GM21381 (cell line): ENCODE measurements at regions not wholly inside any gene's neighbourhood (a gene's known extent, or its start where the extent isn't known, plus 50 kb on each side); places are given as distances from the start of the nearest gene placed in this dataset.

Experiments
- ATAC-seq: cut with Tn5 transposase; IDR thresholded peaks from one replicate; pipeline ENCODE4 v1.9.1; 2021; ENCODE audit warnings: mild to moderate bottlenecking, moderate library complexity; ENCODE audit not compliant: unreplicated experiment

- ATAC-seq = no peak
Observed at GRCh38 chr22:48530666-48531065, 1297.0 kb downstream of the BRD1 start.

GRCh38 chr22:48528221-48528915 is 1299.3 kb downstream of the BRD1 start:
- ATAC-seq = no peak

DNA sequence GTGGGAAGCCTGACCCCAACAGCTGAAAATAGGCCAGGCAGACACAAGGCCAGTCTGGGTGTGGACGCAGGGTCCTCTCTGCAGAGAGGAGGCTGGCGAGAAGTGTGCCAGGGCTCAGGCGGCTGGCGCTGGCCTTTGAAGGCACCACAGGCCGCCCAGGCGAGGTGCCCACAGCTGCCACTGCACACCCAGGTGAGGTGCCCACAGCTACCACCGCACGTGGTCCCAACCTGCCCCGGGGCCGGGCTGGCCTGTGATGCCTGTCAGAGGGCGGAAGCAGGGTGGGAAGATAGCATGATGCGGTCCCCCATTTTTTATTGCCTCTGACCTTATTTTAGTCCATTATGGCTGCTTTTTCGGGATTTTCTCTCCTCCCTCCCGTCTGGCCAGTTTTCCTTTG is 1303.9 kb downstream of the BRD1 start:
- no peak for ATAC-seq

GRCh38 chr22:48523091-48523490 is 1304.6 kb downstream of the BRD1 start:
- ATAC-seq = no peak

GRCh38 chr22:48522271-48522670 is 1305.4 kb downstream of the BRD1 start:
- no peak for ATAC-seq

DNA sequence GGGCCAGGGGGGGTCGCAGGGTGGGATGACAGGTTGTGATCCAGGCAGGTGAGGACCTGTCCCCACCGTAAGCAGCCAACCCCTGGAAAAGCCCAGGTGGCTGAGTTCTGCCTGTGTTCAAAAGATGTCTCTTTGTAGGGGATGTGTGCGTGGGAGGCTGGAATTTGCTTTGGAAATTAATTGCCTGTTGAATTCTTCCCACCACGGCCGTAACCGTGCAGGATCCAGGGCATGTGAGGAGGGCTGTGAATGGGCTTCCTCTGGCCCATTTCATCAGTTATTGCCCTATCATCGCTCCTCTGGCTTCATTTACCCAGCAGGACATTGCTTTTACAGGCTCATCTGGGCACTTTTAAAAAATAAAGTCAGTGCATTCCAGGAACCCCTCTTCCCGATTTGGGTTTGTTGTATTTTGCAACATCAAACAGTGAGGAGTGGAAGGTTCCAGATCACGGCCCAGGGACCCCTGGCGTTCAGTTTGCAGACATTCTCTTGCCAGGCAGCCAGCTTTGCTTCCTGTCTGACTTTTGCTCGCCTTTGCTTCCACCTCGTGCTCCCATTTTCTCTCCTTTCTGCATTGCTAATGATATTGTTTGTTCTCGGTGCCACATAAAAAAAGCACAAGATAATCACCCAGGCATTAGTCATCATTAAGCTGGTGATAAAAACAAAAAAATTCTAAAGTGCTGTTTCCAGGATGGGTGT is 1306.6 kb downstream of the BRD1 start:
- no peak for ATAC-seq

DNA sequence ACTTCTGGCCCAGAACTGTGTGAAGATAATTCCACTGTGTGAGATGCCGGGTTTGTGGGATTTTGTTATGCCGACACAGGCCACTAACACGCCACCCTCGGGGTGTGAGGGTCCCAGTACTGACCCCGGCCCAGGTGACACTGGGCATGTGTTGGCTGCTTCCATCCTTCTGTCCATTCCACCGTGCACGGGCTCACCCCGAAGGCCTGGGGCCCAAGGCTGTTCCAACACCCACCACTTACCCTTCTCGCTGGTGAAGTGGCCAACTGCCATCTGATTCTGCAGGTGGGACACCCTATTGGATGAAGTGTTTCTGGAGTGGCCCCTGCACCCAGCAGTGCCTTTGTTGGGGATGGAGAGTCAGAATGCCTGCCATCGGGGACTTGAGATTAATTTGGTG is 1307.5 kb downstream of the BRD1 start:
- no peak for ATAC-seq

DNA sequence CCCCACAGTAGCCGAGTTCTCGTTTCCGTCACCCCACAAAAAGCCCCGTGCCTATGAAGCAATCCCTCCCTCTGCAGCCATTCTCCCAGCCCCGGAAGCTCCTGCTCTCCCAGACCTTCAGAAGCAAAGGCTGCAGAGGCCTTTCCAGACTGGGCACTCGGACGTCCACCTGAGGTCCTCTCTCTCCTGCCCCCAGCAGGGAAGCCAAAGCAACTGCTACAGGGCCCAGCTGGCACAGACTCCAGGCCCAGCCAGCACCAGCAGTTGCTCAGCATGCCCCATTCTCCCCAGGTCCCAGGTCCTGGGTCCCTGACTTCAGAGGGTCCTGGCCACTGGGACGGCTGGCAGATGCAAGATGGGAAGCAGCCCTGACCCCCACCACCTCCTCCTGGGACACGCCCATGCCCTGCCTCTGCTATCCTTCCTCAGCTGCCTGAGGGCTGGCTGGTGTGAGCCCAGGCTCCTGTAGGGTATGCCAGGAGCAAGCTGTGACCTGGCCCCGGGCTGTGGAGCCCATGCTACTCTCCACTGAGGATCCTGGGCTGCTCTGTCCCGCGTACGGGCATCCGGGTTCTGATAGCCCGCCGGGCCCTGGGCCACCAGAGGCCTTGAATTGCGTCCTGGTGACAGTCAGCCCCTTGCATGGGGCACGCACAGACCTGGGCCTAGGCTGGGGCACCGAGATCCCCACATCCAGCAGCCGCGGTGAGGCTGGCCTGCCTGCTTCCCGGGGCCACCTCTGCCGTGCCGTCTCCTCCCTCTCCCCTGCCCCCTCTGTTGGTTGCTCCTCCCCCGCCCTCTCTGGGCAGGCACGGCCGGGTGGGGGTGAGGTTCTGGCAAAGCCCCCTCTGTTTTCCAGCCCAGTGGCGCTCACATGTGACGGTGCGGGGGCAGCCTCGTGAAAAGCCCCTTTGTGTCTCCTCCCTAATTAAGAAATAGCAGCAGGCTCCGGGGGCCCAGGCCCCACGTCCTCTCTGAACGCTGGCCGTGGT is 1310.3 kb downstream of the BRD1 start:
- no peak for ATAC-seq

DNA sequence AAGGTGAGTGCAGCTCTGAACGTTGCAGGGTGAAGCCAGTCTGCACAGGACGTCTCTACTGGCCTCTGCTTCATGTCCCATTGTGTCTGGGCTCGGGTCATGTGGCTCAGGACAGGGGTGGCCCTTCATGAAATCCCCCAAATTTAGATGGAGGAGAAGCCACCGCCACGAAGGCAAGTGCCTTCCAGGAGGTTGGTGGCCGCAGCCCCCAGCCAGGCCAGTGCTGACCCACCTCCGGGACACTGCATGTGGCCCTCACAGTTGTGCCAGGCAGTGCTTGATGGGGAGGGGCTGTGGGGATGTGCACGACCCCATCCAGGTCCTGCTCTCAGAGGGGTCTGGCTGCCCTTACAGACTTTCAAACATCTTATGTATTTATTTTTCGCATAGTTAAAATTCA is 1311.1 kb downstream of the BRD1 start:
- ATAC-seq = no peak

GRCh38 chr22:48515571-48516200 is 1312.0 kb downstream of the BRD1 start:
- no peak for ATAC-seq

- ATAC-seq = no peak
Observed at GRCh38 chr22:48513929-48514328, 1313.7 kb downstream of the BRD1 start.

GRCh38 chr22:48513446-48513845 is 1314.2 kb downstream of the BRD1 start:
- no peak for ATAC-seq

DNA sequence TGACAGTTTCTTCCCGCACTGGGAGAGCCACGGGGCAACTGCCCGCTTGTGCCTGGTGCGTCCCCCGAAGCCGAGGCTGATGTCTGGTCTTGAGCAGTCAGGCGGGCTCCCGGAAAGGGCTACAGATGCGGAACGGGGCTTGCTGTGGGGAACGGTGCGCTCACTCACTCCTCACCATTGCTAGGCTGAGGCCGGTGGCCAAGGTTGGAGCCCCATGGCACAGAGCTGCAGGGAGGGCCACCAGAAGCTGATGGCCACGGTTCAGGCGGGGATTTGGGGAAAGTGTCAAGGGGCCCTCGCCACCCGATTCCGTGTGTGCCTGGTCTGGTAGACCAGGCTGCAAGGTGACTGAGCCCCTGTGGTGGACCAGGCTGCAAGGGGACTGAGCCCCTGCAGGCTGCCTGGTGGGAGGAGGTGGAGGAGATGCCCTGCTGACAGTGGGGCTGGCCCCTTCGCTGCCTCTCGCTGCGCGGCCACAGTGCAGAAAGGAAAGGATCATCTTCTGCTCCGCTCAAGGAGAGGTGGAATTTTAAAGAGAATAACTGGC is 1315.8 kb downstream of the BRD1 start:
- no peak for ATAC-seq

- ATAC-seq = no peak
Observed at GRCh38 chr22:48511211-48511610, 1316.5 kb downstream of the BRD1 start.

DNA sequence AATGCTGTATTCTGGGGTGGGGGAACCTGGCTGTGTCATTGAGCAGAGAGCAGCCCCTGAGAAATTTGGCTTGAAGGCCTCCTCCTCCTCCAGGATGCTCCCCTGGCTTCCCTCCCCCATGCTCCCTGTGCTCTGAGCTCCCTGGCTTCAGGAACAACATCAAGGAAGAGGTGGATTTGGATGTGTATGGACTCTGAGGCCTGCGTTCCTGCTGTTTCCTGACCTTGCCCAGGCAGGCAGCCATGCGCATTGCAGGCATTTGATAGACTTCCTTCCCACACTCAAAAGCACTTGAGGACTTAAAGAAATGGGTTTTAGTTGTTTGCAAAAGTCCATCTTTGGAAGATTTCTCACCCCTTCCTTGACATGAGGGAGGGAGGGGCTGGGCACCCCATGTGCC is 1317.1 kb downstream of the BRD1 start:
- ATAC-seq = no peak

- ATAC-seq = no peak
Observed at GRCh38 chr22:48507595-48508350, 1319.9 kb downstream of the BRD1 start.

- ATAC-seq = no peak
Observed at GRCh38 chr22:48507171-48507570, 1320.5 kb downstream of the BRD1 start.

DNA sequence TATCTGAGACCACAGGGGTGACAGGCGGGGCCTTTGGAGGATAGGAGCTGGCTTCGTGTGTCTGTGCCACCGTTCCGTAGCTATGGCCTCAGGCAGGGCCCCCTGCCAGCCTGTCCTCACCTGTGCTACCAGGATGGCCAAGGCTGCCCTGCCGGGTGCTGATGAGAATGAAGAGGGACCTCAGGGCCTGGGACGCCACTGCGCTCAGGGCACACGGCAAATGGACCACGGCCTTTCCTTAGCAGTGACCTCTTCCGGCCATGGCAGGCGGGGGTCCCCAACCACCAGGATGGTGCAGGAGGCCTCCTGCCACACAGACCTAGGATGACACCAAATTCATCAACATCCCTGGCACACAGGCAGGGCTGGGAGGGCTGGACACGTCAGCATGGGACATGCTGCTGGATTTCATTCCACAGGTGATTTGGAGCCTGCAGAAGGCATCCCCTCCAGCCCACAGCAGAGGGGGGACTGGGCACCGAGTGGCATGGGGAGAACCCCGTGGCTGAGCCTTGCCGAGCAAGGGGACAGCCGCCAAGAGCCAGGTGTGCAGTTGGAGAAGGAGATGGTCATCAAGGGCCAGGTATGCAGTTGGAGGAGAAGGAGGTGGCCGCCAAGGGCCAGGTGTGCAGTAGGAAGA is 1321.0 kb downstream of the BRD1 start:
- no peak for ATAC-seq

DNA sequence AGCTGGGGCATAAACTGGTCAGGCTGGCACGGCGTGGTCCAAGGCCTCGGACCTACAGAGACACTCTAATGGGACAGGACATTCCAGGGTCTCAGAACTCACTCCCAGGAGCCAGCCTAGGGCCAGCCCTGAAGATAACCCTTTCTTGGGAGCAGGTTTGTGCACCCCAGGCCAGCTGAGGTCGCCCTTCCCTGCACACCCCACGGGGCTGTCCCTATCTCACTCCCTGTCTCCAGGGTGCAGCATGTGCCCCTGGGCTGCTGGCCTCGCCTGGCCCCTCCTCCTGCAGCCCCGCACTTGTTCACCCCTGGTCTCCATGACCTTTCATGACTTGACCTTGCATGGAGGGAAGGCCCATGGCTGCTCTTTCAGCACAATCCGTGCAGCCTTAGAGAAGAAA is 1321.8 kb downstream of the BRD1 start:
- no peak for ATAC-seq
